D341Med (cell line): ENCODE measurements at regions not wholly inside any gene's neighbourhood (a gene's known extent, or its start where the extent isn't known, plus 50 kb on each side); places are given as distances from the start of the nearest gene placed in this dataset.

Experiments used
- DNase-seq: peaks from one replicate; pipeline ENCODE4 v3.0.0; 2012; ENCODE audit warnings: low spot score

- no peak for DNase-seq
Observed at GRCh38 chr14:22098435-22098834, 424.8 kb upstream of the OR4E1 start.

- DNase-seq = no peak
Observed at GRCh38 chr14:22097586-22098292, 424.1 kb upstream of the OR4E1 start.

GRCh38 chr14:22097072-22097471, 423.5 kb upstream of the OR4E1 start:
- no peak for DNase-seq

GRCh38 chr14:22096514-22096895, 422.9 kb upstream of the OR4E1 start:
- no peak for DNase-seq

GRCh38 chr14:22095860-22096513, 422.4 kb upstream of the OR4E1 start:
- DNase-seq = no peak

GRCh38 chr14:22089940-22090339, 416.3 kb upstream of the OR4E1 start:
- no peak for DNase-seq

- no peak for DNase-seq
Observed at GRCh38 chr14:22088614-22089342, 415.2 kb upstream of the OR4E1 start.

- no peak for DNase-seq
Observed at GRCh38 chr14:22086131-22086530, 412.5 kb upstream of the OR4E1 start.

- DNase-seq = peak; percentile 38
Observed at GRCh38 chr14:22084393-22085281, 411.0 kb upstream of the OR4E1 start.

GRCh38 chr14:22081337-22081736, 407.7 kb upstream of the OR4E1 start:
- DNase-seq = no peak

- no peak for DNase-seq
Observed at GRCh38 chr14:22079766-22080165, 406.1 kb upstream of the OR4E1 start.

- no peak for DNase-seq
Observed at GRCh38 chr14:22073801-22074200, 400.2 kb upstream of the OR4E1 start.

- no peak for DNase-seq
Observed at GRCh38 chr14:22071006-22071405, 397.4 kb upstream of the OR4E1 start.

- DNase-seq = no peak
Observed at GRCh38 chr14:22070119-22070982, 396.7 kb upstream of the OR4E1 start.

- no peak for DNase-seq
Observed at GRCh38 chr14:22065347-22065746, 391.7 kb upstream of the OR4E1 start.

- DNase-seq = no peak
Observed at GRCh38 chr14:22059201-22059600, 385.6 kb upstream of the OR4E1 start.

- no peak for DNase-seq
Observed at GRCh38 chr14:22052795-22053194, 379.2 kb upstream of the OR4E1 start.

- DNase-seq = no peak
Observed at GRCh38 chr14:22047115-22047514, 373.5 kb upstream of the OR4E1 start.

- DNase-seq = no peak
Observed at GRCh38 chr14:22046063-22046462, 372.4 kb upstream of the OR4E1 start.

- no peak for DNase-seq
Observed at GRCh38 chr14:22044193-22044592, 370.6 kb upstream of the OR4E1 start.

GRCh38 chr14:22040781-22041125, 367.1 kb upstream of the OR4E1 start:
- no peak for DNase-seq
